Activated naive CD4-positive, alpha-beta T cell treated with anti-CD3 and anti-CD28 coated beads, Interleukin-2, amount 50 U/mL, for 72 hours (primary cell): ENCODE measurements at regions not wholly inside any gene's neighbourhood (a gene's known extent, or its start where the extent isn't known, plus 50 kb on each side); places are given as distances from the start of the nearest gene placed in this dataset.
"Not testable (repeated sequence)": the region's sequence is repeated elsewhere in the genome, so short reads cannot be mapped to it uniquely, and the experiment has no call there.

Experiments
- ATAC-seq, 2 donors: fragments of 150-1000 bp; cut with Tn5 transposase; 2 replicates each; pipeline ENCODE4 v1.10.0; 2021; ENCODE audit warnings: mild to moderate bottlenecking in 2 of 2, moderate library complexity in 2 of 2
- DNase-seq, 2 donors: peaks; one replicate each; pipeline ENCODE4 v3.0.0; 2021 to 2022; ENCODE audit warnings: low spot score in 2 of 2
- H3K27ac Mint-ChIP-seq, 2 donors: one replicate each; pipeline ENCODE4 v1.8.0; 2022; ENCODE audit warnings: mild to moderate bottlenecking in 2 of 2, mixed read lengths in 2 of 2
- H3K36me3 Mint-ChIP-seq, 2 donors: one replicate each; pipeline ENCODE4 v1.8.0; 2022; ENCODE audit warnings: mixed read lengths in 2 of 2
- H3K9me3 Mint-ChIP-seq, 2 donors: one replicate each; pipeline ENCODE4 v1.8.0; 2022; ENCODE audit warnings: mixed read lengths in 2 of 2

GRCh38 chr18:9032519-9032918 lies 70.0 kb upstream of the NDUFV2 start:
- H3K9me3 Mint-ChIP-seq: no peaks in the 10 kb centered on the region
- H3K27ac Mint-ChIP-seq: no peak overlapping the region
- DNase-seq (no peak), ATAC-seq (no peak)
- no peaks in the 10 kb centered on the region for H3K36me3 Mint-ChIP-seq

GRCh38 chr18:9038277-9038871 lies 64.1 kb upstream of the NDUFV2 start:
- H3K27ac Mint-ChIP-seq: no peak overlapping the region

DNA sequence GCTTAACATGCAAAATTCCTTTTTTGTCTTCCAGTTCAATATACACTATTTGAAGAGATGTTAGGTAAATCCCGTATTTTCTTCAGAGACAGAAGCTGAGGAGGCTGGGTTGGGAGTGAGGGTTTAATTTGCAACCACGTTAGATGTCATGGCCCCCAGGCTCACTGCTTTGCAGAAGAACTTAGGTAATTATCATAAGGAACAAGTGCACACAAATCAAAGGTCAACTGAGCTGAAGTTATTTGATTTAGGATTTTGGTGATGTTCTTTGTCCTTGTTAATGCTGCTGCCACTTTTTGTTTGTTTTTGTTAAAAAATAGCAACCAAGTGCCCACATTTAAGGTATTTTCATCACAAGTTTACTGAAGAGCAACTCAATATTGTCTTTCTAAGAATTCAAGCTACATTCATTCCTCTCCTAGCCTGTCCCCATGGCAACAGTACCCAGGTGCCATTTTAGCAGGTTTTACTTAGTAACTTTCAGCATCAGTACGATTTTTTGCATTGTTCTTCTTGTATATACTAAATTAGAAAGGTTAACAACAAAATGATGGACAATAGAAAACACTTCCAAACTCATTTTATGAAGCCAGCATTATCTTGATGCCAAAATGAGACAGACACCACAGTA lies 62.9 kb upstream of the NDUFV2 start:
- Mint-ChIP-seq H3K27ac (no peak overlapping the region), H3K36me3 (no peaks in the 10 kb centered on the region), H3K9me3 (no peaks in the 10 kb centered on the region)
- ATAC-seq (no peak), DNase-seq (no peak)

More at GRCh38 chr18:9038277-9038871, 64.1 kb upstream of the NDUFV2 start:
- H3K36me3 Mint-ChIP-seq: no peaks in the 10 kb centered on the region
- no peak for ATAC-seq
- no peaks in the 10 kb centered on the region for H3K9me3 Mint-ChIP-seq
- DNase-seq: no peak

- H3K9me3 Mint-ChIP-seq: peaks cover 0 to 2% of the 10 kb centered on the region in 2 donors
- DNase-seq (no peak), ATAC-seq (no peak)
- no peak overlapping the region for H3K27ac Mint-ChIP-seq
- no peaks in the 10 kb centered on the region for H3K36me3 Mint-ChIP-seq
Measured at GRCh38 chr18:9042766-9043481, 59.6 kb upstream of the NDUFV2 start.

DNA sequence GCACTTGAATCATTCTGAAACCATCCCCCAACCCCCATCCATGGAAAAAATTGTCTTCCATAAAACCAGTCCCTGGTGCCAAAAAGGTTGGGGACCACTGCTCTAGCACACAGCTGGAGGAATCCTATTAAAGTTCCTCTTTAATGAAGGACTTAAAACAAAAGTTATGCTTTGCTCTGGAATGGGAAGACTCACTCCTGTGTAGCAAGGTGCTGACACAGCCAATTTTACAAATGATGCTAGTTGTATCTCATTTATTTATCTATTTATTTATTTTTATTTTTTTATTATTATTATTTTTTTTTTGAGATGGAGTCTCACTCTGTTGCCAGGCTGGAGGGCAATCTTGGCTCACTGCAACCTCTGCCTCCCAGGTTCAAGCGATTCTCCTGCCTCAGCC lies 58.9 kb upstream of the NDUFV2 start:
- H3K36me3 Mint-ChIP-seq: no peaks in the 10 kb centered on the region
- DNase-seq (no peak), ATAC-seq (no peak)
- no peak overlapping the region for H3K27ac Mint-ChIP-seq
- H3K9me3 Mint-ChIP-seq: peaks cover under 1 to 5% of the 10 kb centered on the region in 2 donors

- ATAC-seq (no peak), DNase-seq (no peak)
- peaks cover 5 to 14% of the 10 kb centered on the region in 2 donors for H3K36me3 Mint-ChIP-seq
- no peak overlapping the region for H3K27ac Mint-ChIP-seq
- peaks cover 16 to 19% of the 10 kb centered on the region in 2 donors for H3K9me3 Mint-ChIP-seq
Measured at GRCh38 chr18:9047715-9048114, 54.8 kb upstream of the NDUFV2 start.

GRCh38 chr18:9048236-9048635 lies 54.3 kb upstream of the NDUFV2 start:
- Mint-ChIP-seq H3K9me3 (peaks cover 16 to 19% of the 10 kb centered on the region in 2 donors), H3K27ac (no peak overlapping the region), H3K36me3 (peaks cover 5 to 14% of the 10 kb centered on the region in 2 donors)
- no peak for DNase-seq
- ATAC-seq: no peak

GRCh38 chr18:9048808-9049494 lies 53.5 kb upstream of the NDUFV2 start:
- peak; percentile 47 to 73 for ATAC-seq
- no peak overlapping the region for H3K27ac Mint-ChIP-seq

GRCh38 chr18:9049495-9049809 lies 53.0 kb upstream of the NDUFV2 start:
- H3K9me3 Mint-ChIP-seq: peaks cover 16 to 19% of the 10 kb centered on the region in 2 donors
- DNase-seq: no peak
- no peak overlapping the region for H3K27ac Mint-ChIP-seq
- no peak for ATAC-seq
- peaks cover 5 to 14% of the 10 kb centered on the region in 2 donors for H3K36me3 Mint-ChIP-seq

More at GRCh38 chr18:9048808-9049494, 53.5 kb upstream of the NDUFV2 start:
- DNase-seq: no peak
- Mint-ChIP-seq H3K9me3 (peaks cover 16 to 19% of the 10 kb centered on the region in 2 donors), H3K36me3 (peaks cover 5 to 14% of the 10 kb centered on the region in 2 donors)

DNA sequence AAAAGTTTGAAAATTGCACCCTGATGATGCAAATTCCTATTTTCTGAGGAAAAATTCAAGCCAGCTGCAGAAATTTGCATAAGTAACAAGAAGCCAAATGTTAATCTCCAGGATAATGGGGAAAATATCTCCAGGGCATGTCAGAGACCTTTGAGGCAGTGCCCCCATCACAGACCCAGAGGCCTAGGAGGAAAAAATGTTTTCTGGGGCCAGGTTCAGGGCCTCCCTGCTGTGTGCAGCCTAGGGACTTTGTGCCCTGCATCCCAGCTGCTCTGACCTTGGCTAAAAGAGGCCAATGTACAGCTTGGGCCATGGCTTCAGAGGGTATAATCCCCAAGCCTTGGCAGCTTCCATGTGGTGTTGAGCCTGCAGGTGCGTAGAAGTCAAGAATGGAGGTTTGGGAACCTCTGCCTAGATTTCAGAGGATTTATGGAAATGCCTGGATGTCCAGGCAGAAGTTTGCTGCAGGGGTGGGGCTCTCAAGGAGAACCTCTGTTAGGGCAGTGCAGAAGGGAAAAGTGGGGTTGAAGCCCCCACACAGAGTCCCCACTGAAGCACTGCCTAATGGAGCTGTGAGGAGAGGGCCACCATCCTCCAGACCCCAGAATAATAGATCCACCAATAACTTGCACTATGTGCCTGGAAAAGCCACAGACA lies 51.7 kb upstream of the NDUFV2 start:
- not testable (repeated sequence) for H3K27ac Mint-ChIP-seq, ATAC-seq, DNase-seq
- Mint-ChIP-seq H3K36me3 (peaks cover 5 to 14% of the 10 kb centered on the region in 2 donors), H3K9me3 (peaks cover 16 to 19% of the 10 kb centered on the region in 2 donors)
